ENCODE measurements at regions not wholly inside any gene's neighbourhood (a gene's known extent, or its start where the extent isn't known, plus 50 kb on each side); places are given as distances from the start of the nearest gene placed in this dataset.

DNA sequence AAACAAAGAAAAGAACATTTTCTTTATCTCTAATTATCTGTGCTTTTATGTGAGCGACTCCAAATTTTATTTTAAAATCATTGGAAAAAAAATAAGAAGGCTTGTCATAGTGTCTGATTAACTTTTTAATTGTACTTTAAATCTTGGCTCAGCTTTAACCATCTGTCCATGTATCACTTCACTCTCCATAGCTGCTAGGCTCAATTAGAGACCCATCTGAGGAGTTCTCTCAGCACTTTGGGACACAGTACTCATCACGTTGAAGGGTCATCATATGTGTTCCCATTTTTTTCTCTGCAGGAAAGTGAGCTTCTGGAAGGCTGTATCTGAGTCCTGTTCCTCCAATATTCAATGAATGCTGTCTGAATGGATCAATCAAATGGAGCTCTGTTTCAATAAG, 908.5 kb upstream of the ROBO1 start:
- Histone ChIP-seq H3K9me3 (ENCODE audit: low read length) (no peaks in the 10 kb centered on the region), H3K27me3 (ENCODE audit: low read length) (no peaks in the 10 kb centered on the region), H4K20me1 (ENCODE audit: insufficient read depth, low read depth, low read length) (no peaks in the 10 kb centered on the region), H3K79me2 (ENCODE audit: low read length) (no peaks in the 10 kb centered on the region), H3K4me3 (ENCODE audit: low read length) (peak overlapping the region; percentile 63), H2AFZ (ENCODE audit: low read length) (0 out of 2 replicates have a peak overlapping the region, but pooled peaks have one; percentile 10), H3K4me2 (ENCODE audit: low read depth, low read length, poor library complexity, severe bottlenecking) (peak overlapping the region; percentile 82), H3K27ac (ENCODE audit: low read length) (peak overlapping the region; percentile 96), H3K4me1 (ENCODE audit: low read length) (peaks cover 92% of the 10 kb centered on the region), H3K9ac (ENCODE audit: low read length) (peak overlapping the region; percentile 66), H3K36me3 (ENCODE audit: insufficient read depth, low read length) (no peaks in the 10 kb centered on the region), H3K9me2 (replicated peaks; ENCODE audit: insufficient read depth, low read length) (no peaks in the 10 kb centered on the region)
- no peak for DNase-seq

DNA sequence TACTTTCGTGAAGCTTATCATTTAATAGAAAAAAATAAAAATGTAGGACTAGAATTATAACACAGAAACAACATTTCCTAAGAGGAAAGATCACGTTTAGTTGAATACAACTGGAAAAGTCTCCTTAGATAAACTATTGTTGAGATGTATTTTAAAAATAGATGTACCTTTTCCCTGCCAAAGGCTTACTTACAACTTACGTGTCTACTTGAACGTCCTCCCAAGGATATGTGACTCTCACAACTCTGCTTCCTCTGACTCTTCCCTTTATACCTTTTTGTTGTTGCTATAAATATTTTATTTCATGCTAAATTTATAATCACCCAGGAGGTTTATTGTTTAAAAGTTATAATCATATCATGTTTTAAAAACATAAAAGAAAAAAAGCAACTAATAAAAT, 908.0 kb upstream of the ROBO1 start:
- H3K79me2 ChIP-seq (ENCODE audit: low read length): no peaks in the 10 kb centered on the region
- H2AFZ ChIP-seq (ENCODE audit: low read length): no peak overlapping the region
- no peaks in the 10 kb centered on the region for H3K9me2 ChIP-seq (replicated peaks; ENCODE audit: insufficient read depth, low read length)
- peak overlapping the region; percentile 66 for H3K9ac ChIP-seq (ENCODE audit: low read length)
- no peaks in the 10 kb centered on the region for H3K27me3 ChIP-seq (ENCODE audit: low read length)
- peaks cover 3% of the 10 kb centered on the region for H3K36me3 ChIP-seq (ENCODE audit: insufficient read depth, low read length)
- peak overlapping the region; percentile 96 for H3K27ac ChIP-seq (ENCODE audit: low read length)
- H3K4me2 ChIP-seq (ENCODE audit: low read depth, low read length, poor library complexity, severe bottlenecking): peak overlapping the region; percentile 82
- no peaks in the 10 kb centered on the region for H4K20me1 ChIP-seq (ENCODE audit: insufficient read depth, low read depth, low read length)
- peaks cover 92% of the 10 kb centered on the region for H3K4me1 ChIP-seq (ENCODE audit: low read length)
- H3K9me3 ChIP-seq (ENCODE audit: low read length): no peaks in the 10 kb centered on the region
- no peak for DNase-seq
- H3K4me3 ChIP-seq (ENCODE audit: low read length): peak overlapping the region; percentile 63; the same call in 1 of the 2 replicates

DNA sequence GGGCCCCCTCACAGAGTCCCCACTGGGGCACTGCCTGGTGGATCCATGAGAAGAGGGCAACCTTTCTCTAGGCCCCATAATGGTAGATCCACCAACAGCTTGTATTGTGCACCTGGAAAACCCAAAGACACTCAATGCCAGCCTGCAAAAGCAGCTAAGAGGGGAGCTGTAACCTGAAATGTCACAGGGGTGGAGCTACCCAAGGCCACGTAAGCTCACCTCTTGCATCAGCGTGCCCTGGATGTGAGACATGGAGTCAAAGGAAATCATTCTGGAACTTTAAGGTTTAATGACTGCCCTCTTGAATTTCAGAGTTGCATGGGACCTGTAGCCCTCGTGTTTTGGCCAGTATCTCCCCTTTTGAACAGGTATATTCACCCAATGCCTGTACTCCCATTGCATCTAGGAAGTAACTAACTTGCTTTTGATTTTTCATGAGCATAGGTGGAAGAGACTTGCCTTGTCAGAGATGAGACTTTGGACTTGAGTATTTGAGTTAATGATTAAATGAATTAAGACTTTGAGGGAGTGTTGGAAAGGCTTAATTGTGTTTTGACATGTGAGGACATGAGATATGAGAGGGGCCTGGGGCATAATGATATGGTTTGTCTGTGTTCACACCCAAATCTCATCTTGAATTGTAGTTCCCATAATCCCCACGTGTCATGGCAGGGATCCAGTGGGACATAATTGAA, 900.9 kb upstream of the ROBO1 start:
- no peak overlapping the region for H3K4me2 ChIP-seq (ENCODE audit: low read depth, low read length, poor library complexity, severe bottlenecking)
- no peak overlapping the region for H3K9ac ChIP-seq (ENCODE audit: low read length)
- H3K4me3 ChIP-seq (ENCODE audit: low read length): no peak overlapping the region
- no peak for DNase-seq
- peaks cover 15% of the 10 kb centered on the region; the same call in 1 of the 2 replicates for H3K9me3 ChIP-seq (ENCODE audit: low read length)
- H3K27me3 ChIP-seq (ENCODE audit: low read length): no peaks in the 10 kb centered on the region
- no peaks in the 10 kb centered on the region for H3K9me2 ChIP-seq (replicated peaks; ENCODE audit: insufficient read depth, low read length)
- no peak overlapping the region for H2AFZ ChIP-seq (ENCODE audit: low read length)
- H3K4me1 ChIP-seq (ENCODE audit: low read length): peaks cover 33% of the 10 kb centered on the region
- H3K27ac ChIP-seq (ENCODE audit: low read length): no peak overlapping the region
- no peaks in the 10 kb centered on the region for H3K79me2 ChIP-seq (ENCODE audit: low read length)
- peaks cover 17% of the 10 kb centered on the region for H3K36me3 ChIP-seq (ENCODE audit: insufficient read depth, low read length)
- no peaks in the 10 kb centered on the region for H4K20me1 ChIP-seq (ENCODE audit: insufficient read depth, low read depth, low read length)

DNA sequence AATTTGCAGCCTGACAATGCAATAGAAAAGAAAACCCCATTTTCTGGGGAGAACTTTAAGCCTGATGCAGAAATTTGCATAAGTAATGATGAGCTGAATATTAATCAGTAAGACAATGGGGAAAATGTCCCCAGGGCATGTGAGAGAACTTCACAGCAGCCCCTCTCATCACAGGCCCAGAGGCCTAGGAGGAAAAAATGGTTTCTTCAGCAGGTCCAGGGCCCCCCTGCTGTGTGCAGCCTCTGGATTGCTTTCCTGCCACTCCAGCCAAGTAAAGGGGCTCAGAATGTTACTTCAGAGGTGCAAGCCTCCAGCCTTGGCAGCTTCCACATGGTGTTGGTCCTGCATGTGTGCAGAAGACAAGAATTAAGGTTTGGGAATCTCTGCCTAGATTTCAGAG, 900.3 kb upstream of the ROBO1 start:
- H2AFZ ChIP-seq (ENCODE audit: low read length): no peak overlapping the region
- no peak overlapping the region for H3K4me3 ChIP-seq (ENCODE audit: low read length)
- no peaks in the 10 kb centered on the region for H3K79me2 ChIP-seq (ENCODE audit: low read length)
- no peak overlapping the region for H3K27ac ChIP-seq (ENCODE audit: low read length)
- H3K9ac ChIP-seq (ENCODE audit: low read length): no peak overlapping the region
- DNase-seq: no peak
- peaks cover 17% of the 10 kb centered on the region for H3K36me3 ChIP-seq (ENCODE audit: insufficient read depth, low read length)
- no peaks in the 10 kb centered on the region for H3K27me3 ChIP-seq (ENCODE audit: low read length)
- H3K9me2 ChIP-seq (replicated peaks; ENCODE audit: insufficient read depth, low read length): no peaks in the 10 kb centered on the region
- H3K9me3 ChIP-seq (ENCODE audit: low read length): peaks cover 15% of the 10 kb centered on the region; the same call in 1 of the 2 replicates
- H3K4me1 ChIP-seq (ENCODE audit: low read length): peaks cover 33% of the 10 kb centered on the region
- no peaks in the 10 kb centered on the region for H4K20me1 ChIP-seq (ENCODE audit: insufficient read depth, low read depth, low read length)
- H3K4me2 ChIP-seq (ENCODE audit: low read depth, low read length, poor library complexity, severe bottlenecking): no peak overlapping the region

DNA sequence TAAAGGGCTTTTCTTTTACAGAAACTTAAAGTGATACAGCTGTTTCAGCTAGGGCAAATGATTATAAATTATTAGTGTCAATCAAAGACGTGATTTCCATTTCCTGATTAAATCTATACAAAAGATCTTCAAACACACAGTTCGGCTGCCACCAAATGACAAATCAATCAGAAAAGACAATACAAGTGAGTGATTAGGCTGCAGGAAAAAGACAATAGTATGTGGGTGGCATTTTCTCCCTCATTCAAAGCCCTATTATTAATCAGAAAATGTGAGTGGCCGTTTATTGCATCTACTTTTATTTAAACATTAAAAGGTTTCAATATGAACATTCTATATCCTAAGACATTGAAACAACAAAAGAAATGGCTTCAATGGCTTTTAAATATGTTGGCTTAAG, 895.6 kb upstream of the ROBO1 start:
- Histone ChIP-seq H3K4me2 (ENCODE audit: low read depth, low read length, poor library complexity, severe bottlenecking) (no peak overlapping the region), H4K20me1 (ENCODE audit: insufficient read depth, low read depth, low read length) (no peaks in the 10 kb centered on the region), H2AFZ (ENCODE audit: low read length) (peak overlapping the region; percentile 96; the same call in 1 of the 2 replicates), H3K4me1 (ENCODE audit: low read length) (peaks cover 29% of the 10 kb centered on the region), H3K9me3 (ENCODE audit: low read length) (peaks cover 5% of the 10 kb centered on the region; the same call in 1 of the 2 replicates), H3K9ac (ENCODE audit: low read length) (no peak overlapping the region), H3K9me2 (replicated peaks; ENCODE audit: insufficient read depth, low read length) (no peaks in the 10 kb centered on the region), H3K4me3 (ENCODE audit: low read length) (no peak overlapping the region), H3K27ac (ENCODE audit: low read length) (0 out of 2 replicates have a peak overlapping the region, but pooled peaks have one; percentile 34), H3K79me2 (ENCODE audit: low read length) (no peaks in the 10 kb centered on the region), H3K27me3 (ENCODE audit: low read length) (no peaks in the 10 kb centered on the region), H3K36me3 (ENCODE audit: insufficient read depth, low read length) (peaks cover 3% of the 10 kb centered on the region; the same call in 1 of the 2 replicates)
- DNase-seq: no peak

DNA sequence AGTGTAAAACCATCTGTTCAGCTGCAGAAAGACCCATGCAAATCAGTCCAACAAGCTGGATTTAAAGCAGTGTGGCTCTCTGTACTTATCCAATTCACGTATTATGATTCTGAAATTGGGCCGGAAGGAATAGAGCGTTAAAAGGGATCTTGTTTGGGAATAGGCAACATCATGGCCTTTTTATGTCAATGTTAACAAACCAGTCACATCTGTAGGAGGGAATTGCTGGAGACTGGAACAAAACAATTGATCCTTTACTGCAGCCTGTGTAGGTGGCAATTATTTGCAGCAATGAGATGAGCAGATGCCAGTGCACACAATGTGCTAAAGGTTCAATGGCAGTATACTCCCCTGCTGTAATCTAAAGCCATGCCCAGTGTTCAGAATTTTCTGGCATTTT, 887.4 kb upstream of the ROBO1 start:
- Histone ChIP-seq H3K79me2 (ENCODE audit: low read length) (no peaks in the 10 kb centered on the region), H3K4me2 (ENCODE audit: low read depth, low read length, poor library complexity, severe bottlenecking) (peak overlapping the region; percentile 62), H3K36me3 (ENCODE audit: insufficient read depth, low read length) (no peaks in the 10 kb centered on the region; the same call in 1 of the 2 replicates), H3K27ac (ENCODE audit: low read length) (peak overlapping the region; percentile 100), H3K27me3 (ENCODE audit: low read length) (no peaks in the 10 kb centered on the region), H3K4me3 (ENCODE audit: low read length) (peak overlapping the region; percentile 49), H3K9me3 (ENCODE audit: low read length) (peaks cover 12% of the 10 kb centered on the region), H3K4me1 (ENCODE audit: low read length) (peaks cover 52% of the 10 kb centered on the region), H3K9ac (ENCODE audit: low read length) (peak overlapping the region; percentile 69), H2AFZ (ENCODE audit: low read length) (no peak overlapping the region), H4K20me1 (ENCODE audit: insufficient read depth, low read depth, low read length) (no peaks in the 10 kb centered on the region), H3K9me2 (replicated peaks; ENCODE audit: insufficient read depth, low read length) (no peaks in the 10 kb centered on the region)
- DNase-seq: no peak

DNA sequence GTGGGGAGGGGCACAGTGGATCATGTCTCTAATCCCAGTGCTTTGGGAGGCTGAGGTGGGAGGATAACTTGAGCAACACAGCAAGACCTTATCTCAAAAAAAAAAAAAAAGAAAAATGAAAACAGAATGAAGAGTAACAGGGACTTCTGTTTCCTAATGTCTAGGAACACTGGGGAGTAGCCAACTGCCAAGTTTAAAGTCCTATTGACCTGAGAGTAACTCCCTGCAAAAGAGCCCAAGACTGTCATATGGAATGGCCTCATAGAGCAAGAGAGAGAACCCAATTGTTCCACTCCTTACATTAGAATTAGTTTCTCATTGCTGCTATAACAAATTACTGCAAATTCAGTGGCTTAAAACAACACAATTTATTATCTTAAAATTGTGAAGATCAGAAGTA, 881.4 kb upstream of the ROBO1 start:
- Histone ChIP-seq H4K20me1 (ENCODE audit: insufficient read depth, low read depth, low read length) (no peaks in the 10 kb centered on the region), H3K36me3 (ENCODE audit: insufficient read depth, low read length) (no peaks in the 10 kb centered on the region; the same call in 1 of the 2 replicates), H3K9me3 (ENCODE audit: low read length) (peaks cover 12% of the 10 kb centered on the region), H3K4me3 (ENCODE audit: low read length) (no peak overlapping the region), H3K9ac (ENCODE audit: low read length) (no peak overlapping the region), H3K4me1 (ENCODE audit: low read length) (peaks cover 39% of the 10 kb centered on the region), H3K9me2 (replicated peaks; ENCODE audit: insufficient read depth, low read length) (no peaks in the 10 kb centered on the region), H2AFZ (ENCODE audit: low read length) (peak overlapping the region; percentile 61), H3K79me2 (ENCODE audit: low read length) (no peaks in the 10 kb centered on the region), H3K27ac (ENCODE audit: low read length) (0 out of 2 replicates have a peak overlapping the region, but pooled peaks have one; percentile 8), H3K27me3 (ENCODE audit: low read length) (no peaks in the 10 kb centered on the region), H3K4me2 (ENCODE audit: low read depth, low read length, poor library complexity, severe bottlenecking) (peak overlapping the region; percentile 24)
- no peak for DNase-seq

DNA sequence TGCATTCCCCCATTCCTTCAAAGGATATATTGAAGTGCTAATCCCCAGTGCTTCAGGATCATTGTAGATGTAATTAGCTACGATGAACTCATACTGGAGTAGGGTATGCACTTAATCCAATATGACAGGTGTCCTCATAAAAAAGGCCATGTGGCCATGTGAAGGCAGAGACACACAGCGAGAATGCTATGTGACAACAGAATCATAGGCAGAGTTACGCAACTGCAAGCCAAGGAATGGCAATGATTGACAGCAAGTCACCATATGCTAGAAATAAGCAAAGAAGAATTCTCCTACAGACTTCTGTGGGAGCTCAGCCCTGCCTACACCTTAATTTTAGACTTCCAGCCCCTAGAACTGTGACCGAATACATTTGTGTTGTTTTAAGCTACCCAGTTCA, 875.6 kb upstream of the ROBO1 start:
- Histone ChIP-seq H3K4me1 (ENCODE audit: low read length) (peaks cover 15% of the 10 kb centered on the region), H3K4me3 (ENCODE audit: low read length) (no peak overlapping the region), H3K4me2 (ENCODE audit: low read depth, low read length, poor library complexity, severe bottlenecking) (no peak overlapping the region), H3K79me2 (ENCODE audit: low read length) (no peaks in the 10 kb centered on the region), H3K36me3 (ENCODE audit: insufficient read depth, low read length) (no peaks in the 10 kb centered on the region), H3K9ac (ENCODE audit: low read length) (no peak overlapping the region), H3K27me3 (ENCODE audit: low read length) (no peaks in the 10 kb centered on the region; the same call in 1 of the 2 replicates), H3K9me3 (ENCODE audit: low read length) (no peaks in the 10 kb centered on the region), H2AFZ (ENCODE audit: low read length) (peak overlapping the region; percentile 65), H3K9me2 (replicated peaks; ENCODE audit: insufficient read depth, low read length) (no peaks in the 10 kb centered on the region), H3K27ac (ENCODE audit: low read length) (no peak overlapping the region), H4K20me1 (ENCODE audit: insufficient read depth, low read depth, low read length) (no peaks in the 10 kb centered on the region)
- DNase-seq: no peak
